SK-N-SH (cell line): ENCODE measurements at regions not wholly inside any gene's neighbourhood (a gene's known extent, or its start where the extent isn't known, plus 50 kb on each side); places are given as distances from the start of the nearest gene placed in this dataset.

Experiments used
- CTCF ChIA-PET: fragments of 300-600, 350-600 bp; formaldehyde crosslinking; extraction: SDS; loops from one replicate; lab custom pipeline; 2021; lab: Yijun Ruan, JAX
- POLR2A ChIA-PET: fragments of 350-600 bp; sonication (Branson Sonifier 250); formaldehyde crosslinking; extraction: SDS; loops from one replicate; lab custom pipeline; 2020; ENCODE audit warnings: antibody characterized with exemption, inconsistent platforms; lab: Yijun Ruan, JAX
- DNase-seq: peaks from one replicate; pipeline ENCODE4 v3.0.0; 2012
- H2AFZ ChIP-seq: fragments of 200-600 bp; sonication (generic); 2 replicates; pipeline ENCODE4 v1.8.1; 2016; ENCODE audit warnings: antibody characterized with exemption, mild to moderate bottlenecking, low read depth
- H3F3A ChIP-seq: fragments of 200-600 bp; sonication (generic); replicated peaks from 2 replicates; pipeline ENCODE3; 2016; ENCODE audit warnings: antibody characterized with exemption, mild to moderate bottlenecking; ENCODE audit not compliant: insufficient read depth
- H3K27ac ChIP-seq, 2 experiments: fragments of 200-500 bp in 1 of 2; fragments of 200-600 bp in 1 of 2; sonication (Bioruptor generic) in 1 of 2; sonication (generic), shearing (Covaris generic) in 1 of 2; 2 replicates each; pipeline versions ENCODE4 v1.5.1 to v1.6.1; 2014 to 2016; ENCODE audit warnings: low read depth in 2 of 2, inconsistent platforms in 1 of 2, low read length in 1 of 2, mild to moderate bottlenecking in 1 of 2, mixed read lengths in 1 of 2
- H3K27me3 ChIP-seq: fragments of 200-600 bp; sonication (generic), shearing (Covaris generic); 2 replicates; pipeline ENCODE4 v1.6.1; 2016; ENCODE audit warnings: mixed run types; ENCODE audit not compliant: insufficient read depth
- H3K36me3 ChIP-seq, 2 experiments: fragments of 200-500 bp in 1 of 2; fragments of 200-600 bp in 1 of 2; sonication (Bioruptor generic) in 1 of 2; sonication (generic) in 1 of 2; replicated peaks in 1 of 2; 2 replicates each; pipeline versions ENCODE3 to v1.5.1; 2014 to 2016; ENCODE audit warnings: low read length in 1 of 2, mild to moderate bottlenecking in 1 of 2; ENCODE audit not compliant: insufficient read depth in 2 of 2, control insufficient read depth in 1 of 2
- H3K4me1 ChIP-seq, 2 experiments: fragments of 200-500 bp in 1 of 2; fragments of 200-600 bp in 1 of 2; sonication (Bioruptor generic) in 1 of 2; sonication (generic), shearing (Covaris generic) in 1 of 2; 2 replicates each; pipeline versions ENCODE4 v1.5.1 to v1.6.1; 2014 to 2016; ENCODE audit warnings: low read depth in 1 of 2, low read length in 1 of 2, mixed run types in 1 of 2; ENCODE audit not compliant: insufficient read depth in 2 of 2, control insufficient read depth in 1 of 2
- H3K4me2 ChIP-seq: fragments of 200-600 bp; sonication (generic), shearing (Covaris generic); 2 replicates; pipeline ENCODE4 v1.6.1; 2017; ENCODE audit warnings: mixed run types
- H3K4me3 ChIP-seq, 2 experiments: fragments of 200-500 bp in 1 of 2; fragments of 200-600 bp in 1 of 2; sonication (Bioruptor generic) in 1 of 2; sonication (generic), shearing (Covaris generic) in 1 of 2; 2 replicates each; pipeline versions ENCODE4 v1.5.1 to v1.8.1; 2014 to 2016; ENCODE audit warnings: low read depth in 2 of 2, inconsistent platforms in 1 of 2, low read length in 1 of 2, mild to moderate bottlenecking in 1 of 2, mixed read lengths in 1 of 2, moderate library complexity in 1 of 2
- H3K79me2 ChIP-seq: fragments of 200-600 bp; sonication (generic); 2 replicates; pipeline ENCODE4 v1.8.1; 2017; ENCODE audit warnings: mild to moderate bottlenecking; ENCODE audit not compliant: insufficient read depth
- H3K9ac ChIP-seq: fragments of 200-600 bp; sonication (generic); 2 replicates; pipeline ENCODE4 v1.6.1; 2017; ENCODE audit warnings: mixed run types
- H3K9me2 ChIP-seq: fragments of 200-600 bp; sonication (generic); 2 replicates; pipeline ENCODE4 v1.6.1; 2017; ENCODE audit warnings: mixed run types
- H3K9me3 ChIP-seq: fragments of 200-600 bp; sonication (generic); 2 replicates; pipeline ENCODE4 v1.6.1; 2017; ENCODE audit warnings: mixed run types, mild to moderate bottlenecking, moderate library complexity
- H4K20me1 ChIP-seq: fragments of 200-600 bp; sonication (generic); 2 replicates; pipeline ENCODE4 v1.6.1; 2017; ENCODE audit warnings: mild to moderate bottlenecking, mixed run types; ENCODE audit not compliant: insufficient read depth
- CHD2 ChIP-seq: fragments of 150-350 bp; IDR thresholded peaks from 2 replicates; pipeline ENCODE4 v1.6.1; 2018; ENCODE audit warnings: low read length; ENCODE audit not compliant: partially characterized antibody
- ELF1 ChIP-seq: IDR thresholded peaks from 2 replicates; pipeline ENCODE4 v1.4.0; 2012
- EZH2phosphoT487 ChIP-seq: fragments of 200-600 bp; sonication (generic); IDR thresholded peaks from 2 replicates; pipeline ENCODE4 v1.6.1; 2017; ENCODE audit warnings: low read depth, mixed run types, mild to moderate bottlenecking, antibody characterized with exemption, moderate library complexity, borderline replicate concordance
- FOXJ3 ChIP-seq: sonication (generic); formaldehyde crosslinking; IDR thresholded peaks from 2 replicates; pipeline ENCODE4 v1.5.1; 2020; ENCODE audit warnings: mild to moderate bottlenecking, missing genetic modification reagents
- IRF3 ChIP-seq: fragments of 150-350 bp; IDR thresholded peaks from 2 replicates; pipeline ENCODE4 v1.6.1; 2016; ENCODE audit warnings: mild to moderate bottlenecking, low read depth, low read length
- MEF2A ChIP-seq: IDR thresholded peaks from 2 replicates; pipeline ENCODE4 v1.4.0; 2012; ENCODE audit warnings: low read depth, borderline replicate concordance
- MXI1 ChIP-seq: IDR thresholded peaks from 2 replicates; pipeline ENCODE4 v1.6.1; 2012; ENCODE audit warnings: mild to moderate bottlenecking, low read depth, low read length, improper control_type of control experiment
- NFIC ChIP-seq: IDR thresholded peaks from 2 replicates; pipeline ENCODE4 v1.4.0; 2012; ENCODE audit warnings: borderline replicate concordance
- POLR2AphosphoS5 ChIP-seq: IDR thresholded peaks from 2 replicates; pipeline ENCODE4 v1.6.1; 2012; ENCODE audit warnings: low read depth, low read length
- RCOR1 ChIP-seq: fragments of 150-350 bp; IDR thresholded peaks from 2 replicates; pipeline ENCODE4 v1.6.1; 2017; ENCODE audit warnings: antibody characterized with exemption, low read length
- RXRA ChIP-seq: IDR thresholded peaks from 2 replicates; pipeline ENCODE4 v1.4.0; 2012; ENCODE audit warnings: low read depth, mild to moderate bottlenecking, borderline replicate concordance
- SMC3 ChIP-seq: IDR thresholded peaks from 2 replicates; pipeline ENCODE4 v1.6.1; 2012; ENCODE audit warnings: low read depth, low read length, improper control_type of control experiment
- TCF12 ChIP-seq: IDR thresholded peaks from 2 replicates; pipeline ENCODE4 v1.4.0; 2012
- USF2 ChIP-seq: fragments of 150-350 bp; IDR thresholded peaks from 2 replicates; pipeline ENCODE4 v1.6.1; 2017; ENCODE audit warnings: antibody characterized with exemption, low read length, low read depth, borderline replicate concordance
- WGBS: methylation state at CpG from one replicate; pipeline ENCODE4 v1.1.6; 2017; ENCODE audit warnings: low lambda C conversion rate; 5-methylcytosine and 5-hydroxymethylcytosine counted together

GRCh38 chr10:36375107-36375506, 733.0 kb upstream of the FZD8 start:
- POLR2A ChIA-PET, result no interaction called here
- CTCF ChIA-PET, result no interaction called here
- H3K4me2 ChIP-seq, result no peak overlapping the region
- no peak overlapping the region for H2AFZ ChIP-seq
- H3K79me2 ChIP-seq, result no peaks in the 10 kb centered on the region
- H3K36me3 ChIP-seq, result no peaks in the 10 kb centered on the region
- H3K4me3 ChIP-seq, result no peak overlapping the region
- no peak for TF ChIP-seq MXI1
- no peak for TF ChIP-seq POLR2AphosphoS5
- TF ChIP-seq CHD2, result no peak
- TF ChIP-seq EZH2phosphoT487, result no peak
- TF ChIP-seq ELF1, result no peak
- TF ChIP-seq SMC3, result no peak
- no peak for TF ChIP-seq MEF2A
- TF ChIP-seq NFIC, result no peak
- H3K9ac ChIP-seq, result no peak overlapping the region
- WGBS, result 80% methylated on average over 3 of the region's 3 CpGs
- no peak overlapping the region for H3K27ac ChIP-seq
- no peaks in the 10 kb centered on the region for H3K27me3 ChIP-seq
- H3F3A ChIP-seq, result no peaks in the 10 kb centered on the region
- H3K9me2 ChIP-seq, result no peaks in the 10 kb centered on the region
- H3K4me1 ChIP-seq, result no peaks in the 10 kb centered on the region; a peak in 1 of 4 replicates
- no peaks in the 10 kb centered on the region for H3K9me3 ChIP-seq
- no peak for DNase-seq
- H4K20me1 ChIP-seq, result no peaks in the 10 kb centered on the region

GRCh38 chr10:36373424-36374096, 731.5 kb upstream of the FZD8 start:
- Histone ChIP-seq H3K4me3 (no peak overlapping the region), H4K20me1 (no peaks in the 10 kb centered on the region), H3K9me3 (no peaks in the 10 kb centered on the region), H2AFZ (no peak overlapping the region), H3K27ac (no peak overlapping the region), H3K9ac (no peak overlapping the region), H3K4me2 (no peak overlapping the region), H3K36me3 (no peaks in the 10 kb centered on the region), H3K4me1 (no peaks in the 10 kb centered on the region; a peak in 1 of 4 replicates), H3K9me2 (no peaks in the 10 kb centered on the region), H3K79me2 (no peaks in the 10 kb centered on the region), H3K27me3 (no peaks in the 10 kb centered on the region), H3F3A (no peaks in the 10 kb centered on the region)
- peak; percentile 10 for DNase-seq
- CTCF ChIA-PET, result no interaction called here
- TF ChIP-seq USF2 (no peak), EZH2phosphoT487 (no peak), FOXJ3 (CRISPR knock-in tag) (no peak), RXRA (no peak), MXI1 (no peak), RCOR1 (no peak), TCF12 (no peak), IRF3 (no peak)
- POLR2A ChIA-PET, result no interaction called here
- WGBS, result 65% methylated on average over 8 of the region's 8 CpGs
